SK-N-MC (cell line): ENCODE measurements at regions not wholly inside any gene's neighbourhood (a gene's known extent, or its start where the extent isn't known, plus 50 kb on each side); places are given as distances from the start of the nearest gene placed in this dataset.

Source experiments
- DNase-seq: peaks from one replicate; pipeline ENCODE4 v3.0.0-alpha.2; 2011; ENCODE audit warnings: low read depth, low spot score
- H3K27ac ChIP-seq: fragments of 200-600 bp; sonication (generic); 2 replicates; pipeline ENCODE4 v1.5.1; 2016; ENCODE audit warnings: mixed run types
- H3K36me3 ChIP-seq: fragments of 200-600 bp; sonication (generic); 2 replicates; pipeline ENCODE4 v1.6.1; 2017; ENCODE audit warnings: antibody characterized with exemption, low read length, mixed read lengths; ENCODE audit not compliant: insufficient read depth
- H3K4me3 ChIP-seq: fragments of 200-600 bp; sonication (generic); 2 replicates; pipeline ENCODE4 v1.5.1; 2016
- H3K9ac ChIP-seq: fragments of 200-600 bp; sonication (generic); 2 replicates; pipeline ENCODE4 v1.8.0; 2017; ENCODE audit warnings: mixed run types, mixed read lengths; ENCODE audit not compliant: insufficient read length
- H3K9me3 ChIP-seq: fragments of 200-600 bp; sonication (generic); 2 replicates; pipeline ENCODE4 v1.6.1; 2017; ENCODE audit warnings: low read depth, mild to moderate bottlenecking, antibody characterized with exemption, low read length, moderate library complexity, mixed read lengths
- EZH2 ChIP-seq: fragments of 200-600 bp; sonication (generic); IDR thresholded peaks from one replicate; pipeline ENCODE4 v1.6.1; 2017; ENCODE audit warnings: antibody characterized with exemption
- FOXP2 ChIP-seq: optimal IDR thresholded peaks from 2 replicates; pipeline ENCODE3; 2011; ENCODE audit warnings: mild to moderate bottlenecking, moderate library complexity; ENCODE audit not compliant: insufficient read depth; ENCODE audit errors: extremely low read length, control extremely low read depth
- POLR2AphosphoS5 ChIP-seq: IDR thresholded peaks from 2 replicates; pipeline ENCODE4 v1.6.1; 2012; ENCODE audit warnings: mild to moderate bottlenecking, low read depth, low read length, borderline replicate concordance

GRCh38 chr21:41631564-41632461, 123.9 kb upstream of the TMPRSS2 start:
- no peaks in the 10 kb centered on the region for H3K36me3 ChIP-seq
- no peak for DNase-seq
- H3K9ac ChIP-seq: no peak overlapping the region
- no peak overlapping the region for H3K4me3 ChIP-seq
- no peaks in the 10 kb centered on the region for H3K9me3 ChIP-seq
- TF ChIP-seq POLR2AphosphoS5: no peak
- TF ChIP-seq EZH2: no peak
- TF ChIP-seq FOXP2: no peak
- no peak overlapping the region for H3K27ac ChIP-seq

DNA sequence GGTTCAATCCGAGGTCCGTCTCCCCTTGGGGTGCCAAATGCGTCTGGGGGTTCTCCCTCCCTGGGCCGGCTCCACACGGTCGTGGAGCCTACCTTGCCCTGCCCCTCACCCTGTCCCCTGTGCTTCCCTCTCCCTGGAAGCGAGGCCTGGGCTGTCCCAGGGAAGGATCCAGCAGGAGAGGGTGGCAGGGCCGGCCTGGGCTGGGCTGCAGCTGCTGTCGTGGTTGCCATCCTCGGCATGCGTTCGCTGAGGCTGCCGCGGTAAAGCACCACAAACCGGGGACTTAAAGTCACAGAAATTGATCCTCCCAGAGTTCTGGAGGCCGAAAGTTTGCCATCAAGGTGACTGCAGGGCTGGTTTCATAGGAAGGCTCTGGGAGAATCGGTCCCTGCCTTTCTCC, 123.0 kb upstream of the TMPRSS2 start:
- H3K9ac ChIP-seq: no peak overlapping the region
- no peak overlapping the region for H3K4me3 ChIP-seq
- H3K9me3 ChIP-seq: no peaks in the 10 kb centered on the region
- no peak overlapping the region for H3K27ac ChIP-seq
- no peak for DNase-seq
- H3K36me3 ChIP-seq: no peaks in the 10 kb centered on the region
- no peak for TF ChIP-seq POLR2AphosphoS5
- no peak for TF ChIP-seq EZH2
- no peak for TF ChIP-seq FOXP2

DNA sequence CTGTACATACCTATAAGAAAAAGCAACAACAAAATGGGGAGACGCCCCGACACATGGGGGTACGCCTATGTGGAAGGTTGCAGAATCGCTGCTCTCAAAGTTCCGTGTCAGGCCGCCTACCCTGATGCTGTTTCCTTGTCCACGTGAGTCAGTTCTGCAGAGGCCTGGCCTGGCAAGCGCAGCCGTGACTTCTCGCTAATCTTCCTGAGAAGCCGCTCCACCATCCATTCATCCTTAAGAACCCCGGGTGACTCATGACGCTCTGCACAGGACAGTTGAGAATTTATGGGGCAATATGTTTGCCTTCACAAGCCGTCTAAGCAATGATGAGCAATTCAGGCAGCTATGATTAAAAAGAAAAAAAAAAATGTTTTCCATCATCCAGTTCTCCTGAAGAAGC, 122.3 kb upstream of the TMPRSS2 start:
- DNase-seq: no peak
- H3K9me3 ChIP-seq: no peaks in the 10 kb centered on the region
- no peaks in the 10 kb centered on the region for H3K36me3 ChIP-seq
- no peak overlapping the region for H3K4me3 ChIP-seq
- no peak for TF ChIP-seq POLR2AphosphoS5
- TF ChIP-seq EZH2: no peak
- no peak for TF ChIP-seq FOXP2
- no peak overlapping the region for H3K9ac ChIP-seq
- no peak overlapping the region for H3K27ac ChIP-seq

DNA sequence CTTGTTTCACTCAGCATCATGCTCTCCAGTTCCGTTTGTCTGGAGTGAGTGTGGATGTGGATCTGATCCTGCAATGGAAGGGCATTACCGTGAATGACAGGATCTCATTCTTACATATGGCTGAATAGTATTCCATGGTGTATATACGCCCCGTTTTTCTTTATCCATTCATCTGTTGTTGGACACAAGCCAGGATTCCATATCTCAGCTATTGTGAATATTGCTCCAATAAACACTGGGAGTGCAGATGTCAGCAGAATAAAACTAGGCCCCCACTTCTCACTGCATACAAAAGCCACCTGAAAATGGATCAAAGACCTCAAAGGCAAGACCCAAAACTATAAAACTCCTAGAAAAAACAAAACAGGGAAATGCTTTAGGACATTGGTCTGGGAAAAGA, 120.3 kb upstream of the TMPRSS2 start:
- no peak for DNase-seq
- no peak for TF ChIP-seq FOXP2
- TF ChIP-seq POLR2AphosphoS5: no peak
- TF ChIP-seq EZH2: no peak
- H3K9me3 ChIP-seq: no peaks in the 10 kb centered on the region
- H3K4me3 ChIP-seq: no peak overlapping the region
- H3K36me3 ChIP-seq: no peaks in the 10 kb centered on the region
- no peak overlapping the region for H3K9ac ChIP-seq
- H3K27ac ChIP-seq: no peak overlapping the region

GRCh38 chr21:41627428-41627827, 119.5 kb upstream of the TMPRSS2 start:
- Histone ChIP-seq H3K9ac (no peak overlapping the region), H3K9me3 (no peaks in the 10 kb centered on the region), H3K27ac (no peak overlapping the region), H3K4me3 (no peak overlapping the region), H3K36me3 (no peaks in the 10 kb centered on the region)
- DNase-seq: no peak
- no peak for TF ChIP-seq POLR2AphosphoS5
- TF ChIP-seq EZH2: no peak
- no peak for TF ChIP-seq FOXP2

- Histone ChIP-seq H3K4me3 (no peak overlapping the region), H3K36me3 (no peaks in the 10 kb centered on the region), H3K9me3 (no peaks in the 10 kb centered on the region), H3K9ac (no peak overlapping the region), H3K27ac (no peak overlapping the region)
- no peak for DNase-seq
- TF ChIP-seq EZH2 (no peak), FOXP2 (no peak), POLR2AphosphoS5 (no peak)
Observed at GRCh38 chr21:41626021-41626420, 118.1 kb upstream of the TMPRSS2 start.

DNA sequence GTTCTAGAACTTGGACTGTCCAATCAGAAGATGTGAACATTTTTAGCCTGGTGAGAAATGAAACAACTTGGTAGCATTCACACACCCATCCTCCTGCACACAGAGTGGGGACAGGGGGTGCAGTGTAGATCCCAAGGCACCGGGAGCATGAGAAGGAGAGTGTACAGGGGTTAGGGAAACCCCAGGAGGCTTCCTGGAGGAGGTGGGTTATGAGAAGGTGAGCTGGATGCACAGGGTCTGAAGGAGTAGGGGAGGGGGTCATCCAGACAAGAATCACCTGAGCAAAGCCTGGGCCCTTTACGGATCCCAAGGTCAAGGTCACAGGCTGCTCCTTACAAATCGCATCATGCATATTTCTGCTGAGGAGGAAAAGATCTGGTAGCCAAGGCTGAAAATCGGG, 117.5 kb upstream of the TMPRSS2 start:
- Histone ChIP-seq H3K9me3 (no peaks in the 10 kb centered on the region), H3K4me3 (no peak overlapping the region), H3K36me3 (no peaks in the 10 kb centered on the region), H3K9ac (no peak overlapping the region), H3K27ac (no peak overlapping the region)
- no peak for DNase-seq
- no peak for TF ChIP-seq EZH2
- no peak for TF ChIP-seq FOXP2
- TF ChIP-seq POLR2AphosphoS5: no peak

DNA sequence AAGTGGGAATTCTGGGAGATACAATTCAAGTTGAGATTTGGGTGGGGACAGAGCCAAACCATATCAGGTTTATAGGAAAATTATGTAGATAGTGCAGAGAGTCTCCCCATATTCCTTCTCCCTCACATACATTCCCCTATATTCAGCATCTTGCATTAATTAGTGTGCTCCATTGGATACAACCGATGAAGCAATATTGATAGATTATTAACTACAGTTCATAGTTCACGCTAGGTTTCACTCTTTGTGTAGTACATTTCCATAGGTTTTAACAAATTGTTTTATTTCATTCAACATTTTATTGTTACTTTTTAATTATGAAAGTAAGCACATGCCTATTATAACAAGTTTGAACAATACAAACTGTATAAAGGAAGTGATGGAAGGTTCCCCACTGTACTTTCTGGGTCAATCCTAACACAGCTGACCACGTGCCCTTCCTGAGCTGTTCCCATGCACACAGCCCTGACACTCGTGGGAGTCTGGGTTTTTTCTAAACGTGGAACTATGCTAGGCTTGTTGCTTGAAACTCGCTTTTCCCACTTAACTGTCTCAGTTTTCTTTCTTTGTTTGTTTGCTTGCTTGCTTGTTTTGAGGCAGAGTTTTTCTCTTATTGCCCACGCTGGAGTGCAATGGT, 116.8 kb upstream of the TMPRSS2 start:
- no peak for DNase-seq
- Histone ChIP-seq H3K36me3 (no peaks in the 10 kb centered on the region), H3K4me3 (no peak overlapping the region), H3K9ac (no peak overlapping the region), H3K27ac (no peak overlapping the region), H3K9me3 (no peaks in the 10 kb centered on the region)
- no peak for TF ChIP-seq POLR2AphosphoS5
- no peak for TF ChIP-seq FOXP2
- no peak for TF ChIP-seq EZH2

DNA sequence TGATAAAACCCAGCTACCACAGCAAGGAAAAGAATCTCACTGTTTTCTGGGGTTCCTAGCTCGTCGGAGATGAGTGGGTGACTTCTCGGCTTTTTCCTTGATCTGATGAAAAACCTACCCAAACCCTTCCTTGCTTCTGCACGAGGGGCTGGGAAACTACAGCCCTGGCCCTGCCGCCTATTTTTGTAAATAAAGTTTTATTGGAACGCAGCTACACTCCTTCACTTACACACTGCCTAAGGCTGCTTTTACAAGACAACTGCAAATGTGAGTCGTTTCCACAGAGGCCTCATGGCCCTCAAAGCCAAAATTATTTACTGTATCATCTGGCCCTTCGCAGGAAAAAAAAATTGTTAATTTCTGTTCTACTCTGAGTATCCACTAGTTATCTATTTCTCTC, 116.0 kb upstream of the TMPRSS2 start:
- Histone ChIP-seq H3K36me3 (no peaks in the 10 kb centered on the region), H3K4me3 (no peak overlapping the region), H3K9me3 (no peaks in the 10 kb centered on the region), H3K27ac (no peak overlapping the region), H3K9ac (no peak overlapping the region)
- DNase-seq: no peak
- no peak for TF ChIP-seq POLR2AphosphoS5
- TF ChIP-seq EZH2: no peak
- no peak for TF ChIP-seq FOXP2
